Activated B cell treated with CpG ODN at 0.5 μM for 24 hours (primary cell): ENCODE measurements at regions not wholly inside any gene's neighbourhood (a gene's known extent, or its start where the extent isn't known, plus 50 kb on each side); places are given as distances from the start of the nearest gene placed in this dataset.

Experiments
- ATAC-seq: fragments of 200-7000 bp; cut with Tn5 transposase; one replicate; pipeline ENCODE4 v1.10.0; 2021; ENCODE audit warnings: low read depth, mild to moderate bottlenecking, moderate library complexity
- CTCF ChIA-PET: fragments of 350-600 bp; sonication (Branson Sonifier 250); formaldehyde crosslinking; loops from one replicate; lab custom pipeline; 2021; ENCODE audit warnings: antibody characterized with exemption; lab: Charles Lee
- POLR2A ChIA-PET: fragments of 350-600 bp; sonication (Branson Sonifier 250); formaldehyde crosslinking; loops from one replicate; lab custom pipeline; 2021; ENCODE audit warnings: antibody characterized with exemption; lab: Charles Lee
- DNase-seq: peaks from one replicate; pipeline ENCODE4 v3.0.0; 2022
- H3K27ac Mint-ChIP-seq: one replicate; pipeline ENCODE4 v1.8.0; 2020; ENCODE audit warnings: mixed read lengths
- H3K27me3 Mint-ChIP-seq: one replicate; pipeline ENCODE4 v1.8.0; 2021; ENCODE audit warnings: mixed read lengths
- H3K36me3 Mint-ChIP-seq: one replicate; pipeline ENCODE4 v1.8.0; 2021; ENCODE audit warnings: low read depth, mixed read lengths
- H3K4me1 Mint-ChIP-seq: one replicate; pipeline ENCODE4 v1.8.0; 2021; ENCODE audit warnings: mixed read lengths
- H3K4me3 Mint-ChIP-seq: one replicate; pipeline ENCODE4 v1.8.0; 2020; ENCODE audit warnings: mild to moderate bottlenecking, mixed read lengths
- H3K9me3 Mint-ChIP-seq: one replicate; pipeline ENCODE4 v1.8.0; 2020; ENCODE audit warnings: mixed read lengths
- CTCF ChIP-seq: fragments of 200-600 bp; IDR thresholded peaks from one replicate; pipeline ENCODE4 v1.8.0; 2022; ENCODE audit warnings: antibody characterized with exemption, mild to moderate bottlenecking
- intact Hi-C: fragments of 100-400 bp; cut with micrococcal nuclease; formaldehyde crosslinking; loops from one replicate; pipeline ENCODE4 v1.15.1; 2024

- Mint-ChIP-seq H3K36me3 (no peaks in the 10 kb centered on the region), H3K27ac (no peak overlapping the region), H3K9me3 (peaks cover 23% of the 10 kb centered on the region), H3K27me3 (no peaks in the 10 kb centered on the region), H3K4me3 (no peak overlapping the region), H3K4me1 (no peaks in the 10 kb centered on the region)
- CTCF ChIA-PET = no interaction called here
- ATAC-seq = no peak
- no peak for TF ChIP-seq CTCF
- intact Hi-C loops = no loop called here
- POLR2A ChIA-PET = no interaction called here
- no peak for DNase-seq
Measured at GRCh38 chr11:97740801-97741151, 1280.0 kb upstream of the CNTN5 start.

- Mint-ChIP-seq H3K4me3 (no peak overlapping the region), H3K27ac (no peak overlapping the region)
- POLR2A ChIA-PET = no interaction called here
Measured at GRCh38 chr11:97742717-97743116, 1278.0 kb upstream of the CNTN5 start.

GRCh38 chr11:97743205-97743742 is 1277.5 kb upstream of the CNTN5 start:
- no peak for ATAC-seq
- CTCF ChIA-PET = no interaction called here
- no peak overlapping the region for H3K4me3 Mint-ChIP-seq

More at GRCh38 chr11:97742717-97743116, 1278.0 kb upstream of the CNTN5 start:
- Mint-ChIP-seq H3K4me1 (no peaks in the 10 kb centered on the region), H3K9me3 (peaks cover 16% of the 10 kb centered on the region), H3K27me3 (no peaks in the 10 kb centered on the region), H3K36me3 (no peaks in the 10 kb centered on the region)
- no peak for DNase-seq
- intact Hi-C loops = no loop called here
- no peak for TF ChIP-seq CTCF
- CTCF ChIA-PET = no interaction called here
- ATAC-seq = no peak

GRCh38 chr11:97745515-97746050 is 1275.2 kb upstream of the CNTN5 start:
- Mint-ChIP-seq H3K27ac (no peak overlapping the region), H3K36me3 (no peaks in the 10 kb centered on the region), H3K27me3 (no peaks in the 10 kb centered on the region), H3K9me3 (peaks cover 4% of the 10 kb centered on the region), H3K4me1 (no peaks in the 10 kb centered on the region), H3K4me3 (no peak overlapping the region)
- intact Hi-C loops = no loop called here
- ChIA-PET CTCF (no interaction called here), POLR2A (no interaction called here)
- DNase-seq (no peak), ATAC-seq (no peak)
- TF ChIP-seq CTCF = no peak

More at GRCh38 chr11:97743205-97743742, 1277.5 kb upstream of the CNTN5 start:
- Mint-ChIP-seq H3K4me1 (no peaks in the 10 kb centered on the region), H3K27me3 (no peaks in the 10 kb centered on the region), H3K36me3 (no peaks in the 10 kb centered on the region), H3K9me3 (peaks cover 13% of the 10 kb centered on the region), H3K27ac (no peak overlapping the region)
- POLR2A ChIA-PET = no interaction called here
- no peak for TF ChIP-seq CTCF
- DNase-seq = no peak
- intact Hi-C loops = no loop called here

GRCh38 chr11:97746818-97747217 is 1273.9 kb upstream of the CNTN5 start:
- H3K4me3 Mint-ChIP-seq = no peak overlapping the region
- CTCF ChIA-PET = no interaction called here
- ATAC-seq = no peak

More at GRCh38 chr11:97746818-97747217, 1273.9 kb upstream of the CNTN5 start:
- no peak for TF ChIP-seq CTCF
- Mint-ChIP-seq H3K36me3 (no peaks in the 10 kb centered on the region), H3K4me1 (no peaks in the 10 kb centered on the region), H3K27me3 (no peaks in the 10 kb centered on the region), H3K9me3 (peaks cover 4% of the 10 kb centered on the region), H3K27ac (no peak overlapping the region)
- POLR2A ChIA-PET = no interaction called here
- intact Hi-C loops = no loop called here
- DNase-seq = no peak
